GM18873 (cell line): ENCODE measurements at regions not wholly inside any gene's neighbourhood (a gene's known extent, or its start where the extent isn't known, plus 50 kb on each side); places are given as distances from the start of the nearest gene placed in this dataset.
"Not testable (repeated sequence)": the region's sequence is repeated elsewhere in the genome, so short reads cannot be mapped to it uniquely, and the experiment has no call there.

Source experiments
- ATAC-seq: cut with Tn5 transposase; IDR thresholded peaks from one replicate; pipeline ENCODE4 v1.9.1; 2021; ENCODE audit warnings: mild to moderate bottlenecking, moderate library complexity, moderate number of reproducible peaks; ENCODE audit not compliant: unreplicated experiment, low FRiP score

DNA sequence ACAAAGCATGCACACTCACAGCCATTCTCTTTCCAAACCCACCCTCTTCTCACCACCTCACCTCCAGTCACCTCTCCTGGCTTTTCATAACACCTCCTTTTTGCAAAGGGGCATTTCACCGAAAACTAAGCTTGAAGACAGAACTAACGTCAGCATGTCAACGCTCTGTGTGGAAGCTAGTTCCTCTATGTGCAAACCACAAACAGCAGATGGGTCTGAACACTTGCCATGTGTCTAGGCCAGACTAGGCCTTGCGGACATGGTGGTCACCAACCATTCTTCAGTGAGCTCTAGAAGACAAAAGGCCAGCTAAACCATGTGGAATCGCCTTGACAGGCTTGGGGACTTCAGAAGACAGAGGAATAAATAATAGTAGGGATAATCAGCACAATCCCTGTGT is 148.5 kb downstream of the TXNL1 start:
- no peak for ATAC-seq

DNA sequence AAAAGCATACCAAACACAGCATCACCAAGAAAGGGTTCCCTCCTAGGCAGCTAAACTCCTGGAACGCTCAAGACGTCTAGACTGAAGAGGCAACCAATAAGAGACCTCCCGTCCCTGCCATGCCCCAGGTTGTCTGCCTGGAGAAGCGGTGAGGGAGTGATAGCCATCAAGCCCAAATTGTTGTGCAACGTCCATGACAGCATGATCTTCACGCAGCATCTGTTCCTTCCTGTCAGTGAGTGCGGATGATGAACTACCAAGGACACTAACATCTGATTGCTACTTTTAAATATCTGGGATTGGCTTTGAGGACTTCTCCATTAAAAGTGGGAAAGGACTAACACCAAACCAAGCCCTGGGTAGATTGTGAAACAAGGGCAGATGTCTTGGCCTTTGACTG is 149.7 kb downstream of the TXNL1 start:
- no peak for ATAC-seq

DNA sequence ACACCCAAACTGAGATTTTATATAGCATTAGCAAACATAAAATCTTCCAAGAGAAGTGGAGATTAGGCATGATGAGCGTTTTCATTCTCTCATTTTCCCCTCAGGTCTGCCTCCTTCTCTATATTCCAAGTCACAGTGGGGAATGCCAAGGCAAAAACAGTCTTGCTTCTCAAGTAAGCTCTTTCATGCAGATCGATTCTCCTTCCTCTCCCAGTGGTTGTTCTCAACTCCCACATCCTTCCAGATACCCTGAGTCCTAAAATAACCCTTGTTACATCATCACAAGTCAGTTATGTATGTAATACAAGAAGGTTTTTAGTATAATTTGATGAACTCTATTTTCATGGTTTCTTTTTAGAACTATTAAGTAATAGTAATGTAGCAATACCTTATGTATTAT is 150.6 kb downstream of the TXNL1 start:
- ATAC-seq, result no peak

DNA sequence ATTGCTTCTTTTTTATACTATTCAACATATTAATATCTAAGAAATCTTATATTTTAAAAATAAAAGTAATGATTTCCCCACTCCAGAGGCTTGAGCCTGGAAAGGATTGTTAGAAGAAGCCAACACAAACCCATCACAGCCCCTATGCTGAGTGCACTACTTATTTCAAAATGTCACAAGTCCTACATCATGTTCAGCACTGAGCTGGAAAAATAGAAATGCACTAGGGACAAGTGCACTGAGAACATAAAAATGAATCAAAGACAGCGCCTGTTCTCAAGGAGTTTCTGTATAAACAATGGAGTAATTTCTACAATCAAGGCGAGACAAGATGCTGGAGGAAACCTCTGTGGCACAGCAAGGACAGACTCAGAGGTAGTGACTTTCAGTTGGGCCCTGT is 155.0 kb downstream of the TXNL1 start:
- ATAC-seq, result no peak

DNA sequence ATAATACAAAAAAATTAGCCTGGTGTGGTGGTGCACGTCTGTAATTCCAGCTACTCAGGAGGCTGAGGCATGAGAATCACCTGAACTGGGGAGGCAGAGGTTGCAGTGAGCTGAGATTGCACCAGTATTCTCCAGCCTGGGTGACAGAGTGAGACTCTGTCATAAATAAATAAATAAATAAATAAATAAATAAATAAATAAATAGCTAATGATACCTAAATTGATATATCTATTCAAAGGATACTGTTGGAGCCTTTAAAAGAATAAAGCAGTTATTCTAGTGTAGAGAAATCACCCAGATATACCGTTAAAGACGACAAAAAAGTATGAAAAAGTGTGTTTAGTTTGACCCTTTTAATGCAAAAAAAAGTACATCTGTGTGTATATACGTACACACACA is 155.6 kb downstream of the TXNL1 start:
- not testable (repeated sequence) for ATAC-seq

DNA sequence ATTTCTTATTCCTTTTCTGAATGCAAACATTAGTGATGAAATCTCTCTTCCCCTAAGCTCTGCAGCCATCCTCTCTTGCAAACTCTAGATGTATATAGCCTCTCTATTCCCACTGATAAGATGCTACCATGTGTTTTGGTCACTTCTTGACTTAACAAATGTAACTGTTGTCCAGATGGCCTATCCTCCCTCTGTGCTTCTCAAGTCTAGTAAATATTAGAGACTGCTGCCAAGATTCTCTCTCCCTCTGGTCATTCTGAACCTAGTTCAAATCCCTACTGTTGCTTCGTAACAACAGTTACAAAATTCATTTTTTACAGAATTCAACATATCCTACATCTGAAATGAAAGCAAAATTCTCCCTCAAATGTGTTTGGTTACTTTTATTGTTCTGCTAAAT is 156.6 kb downstream of the TXNL1 start:
- ATAC-seq, result no peak

DNA sequence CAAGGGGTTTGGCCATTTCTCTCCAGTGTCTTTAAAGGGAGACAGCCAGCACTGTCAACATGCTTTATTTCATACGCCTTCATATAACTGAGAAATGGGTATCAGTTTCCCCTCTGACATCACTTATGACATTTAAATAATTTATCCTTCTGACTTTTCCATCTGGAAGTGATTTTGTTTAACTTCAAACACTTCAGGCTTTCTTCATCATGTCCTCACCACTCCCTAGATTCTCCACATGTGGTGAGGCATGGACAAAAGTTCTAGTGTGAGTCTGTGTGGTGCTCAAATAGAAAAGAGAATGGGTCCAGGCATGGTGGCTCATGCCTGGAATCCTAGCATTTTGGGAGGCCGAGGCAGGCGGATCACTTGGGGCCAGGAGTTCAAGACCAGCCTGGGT is 158.6 kb downstream of the TXNL1 start:
- ATAC-seq, result no peak

DNA sequence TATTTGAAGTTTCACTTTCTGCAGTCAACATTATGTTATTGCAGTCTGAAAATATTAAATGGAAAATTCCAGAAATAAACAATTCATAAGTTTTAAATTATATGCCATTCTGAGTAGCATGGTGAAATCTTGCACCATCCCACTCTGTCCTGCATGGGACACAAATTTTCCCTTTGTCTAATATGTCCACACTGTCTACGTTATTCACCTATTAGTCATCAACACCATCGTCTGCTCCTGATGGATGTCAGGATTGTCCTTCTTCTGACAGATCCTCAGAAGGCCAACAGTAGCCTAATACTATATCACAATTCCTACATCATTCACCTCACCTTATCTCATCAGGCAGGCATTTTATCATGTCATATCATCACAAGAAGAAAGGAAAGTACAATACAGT is 163.1 kb downstream of the TXNL1 start:
- no peak for ATAC-seq

DNA sequence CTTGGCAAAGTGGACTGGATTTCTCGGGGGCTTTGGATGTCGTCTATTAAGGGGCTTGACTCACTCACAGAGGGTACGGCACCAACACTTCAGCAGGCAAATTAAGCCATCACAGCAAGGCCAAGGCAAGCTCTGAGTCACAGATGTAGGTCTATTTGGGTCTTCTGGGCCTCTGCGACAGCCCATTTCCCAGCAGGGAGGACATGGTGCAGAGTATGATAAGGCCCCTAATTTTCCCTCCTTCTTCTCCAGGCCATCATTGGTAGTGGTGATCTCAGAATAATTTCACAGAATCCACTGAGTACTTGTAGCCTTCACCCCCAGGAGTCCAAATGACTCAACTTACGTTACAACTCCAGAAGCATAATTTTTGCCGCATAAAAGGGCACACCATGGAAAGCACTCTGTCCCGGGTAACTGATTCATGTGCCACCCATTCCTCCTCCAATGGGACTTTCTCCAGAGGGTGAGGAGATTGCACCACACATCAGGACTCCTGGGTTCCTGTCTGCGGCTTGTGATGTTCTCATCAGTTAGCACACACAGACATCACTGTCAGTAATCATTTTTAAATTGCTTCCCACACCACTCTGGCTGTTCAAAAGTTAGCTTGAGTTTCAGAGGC is 164.9 kb downstream of the TXNL1 start:
- ATAC-seq, result no peak

DNA sequence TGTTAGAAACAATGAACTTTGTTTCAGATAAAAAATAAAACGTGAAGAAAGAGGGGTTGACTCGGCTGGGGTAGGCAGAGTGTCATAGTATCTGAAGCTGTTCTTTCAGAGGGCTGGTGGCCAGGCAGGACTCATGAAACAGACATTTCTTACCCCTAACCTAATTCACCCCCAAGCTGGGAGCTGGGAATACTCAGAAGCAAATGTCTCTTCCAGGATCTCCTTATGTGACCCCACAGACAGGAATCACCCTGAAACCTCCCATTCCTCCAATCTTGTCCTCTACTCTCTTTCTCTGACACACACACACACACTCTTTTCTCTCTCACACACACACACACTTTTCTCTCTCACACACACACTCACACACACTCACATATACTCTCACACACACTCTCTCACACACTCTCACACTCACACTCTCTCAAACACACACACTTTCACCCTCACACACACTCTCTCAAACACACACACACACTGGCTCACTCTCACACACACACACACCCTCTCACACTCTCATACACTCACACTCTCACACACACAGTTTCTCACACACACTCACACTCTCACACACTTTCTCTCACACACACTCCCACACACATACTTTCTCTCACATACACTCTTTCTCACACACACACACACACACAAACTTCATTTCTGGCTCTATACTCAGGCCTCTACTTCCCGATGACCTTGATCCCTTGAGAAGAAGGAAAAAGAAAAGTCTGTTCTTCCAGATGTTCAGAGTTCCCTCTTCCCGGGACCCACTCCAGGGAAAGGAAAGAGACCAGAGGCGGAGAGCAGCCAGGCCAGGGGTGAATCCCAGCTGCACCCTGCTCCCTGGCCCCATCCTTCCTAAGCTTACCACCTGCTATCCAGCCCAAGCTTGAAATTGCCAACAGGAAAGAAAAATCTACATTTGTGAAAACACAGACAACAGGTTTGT is 167.7 kb downstream of the TXNL1 start:
- ATAC-seq, result no peak

DNA sequence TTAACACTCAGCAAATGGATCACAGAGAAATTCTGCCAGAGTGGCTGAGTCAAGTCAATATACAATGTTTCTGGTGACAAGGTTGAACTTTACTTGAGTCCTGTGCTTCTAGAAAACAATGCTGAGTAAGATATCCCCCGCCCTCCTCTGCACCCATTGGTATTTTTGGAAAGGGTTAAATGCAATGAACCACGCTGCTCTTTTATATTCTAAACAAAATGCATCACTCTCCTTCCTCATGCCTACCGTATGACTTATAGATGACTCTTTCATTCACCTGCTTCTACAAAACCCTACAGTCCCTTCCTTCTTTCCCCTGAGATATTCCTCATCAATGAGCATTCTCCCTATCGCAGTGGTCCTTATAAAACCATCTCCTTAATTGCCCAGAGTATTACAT is 168.8 kb downstream of the TXNL1 start:
- no peak for ATAC-seq

DNA sequence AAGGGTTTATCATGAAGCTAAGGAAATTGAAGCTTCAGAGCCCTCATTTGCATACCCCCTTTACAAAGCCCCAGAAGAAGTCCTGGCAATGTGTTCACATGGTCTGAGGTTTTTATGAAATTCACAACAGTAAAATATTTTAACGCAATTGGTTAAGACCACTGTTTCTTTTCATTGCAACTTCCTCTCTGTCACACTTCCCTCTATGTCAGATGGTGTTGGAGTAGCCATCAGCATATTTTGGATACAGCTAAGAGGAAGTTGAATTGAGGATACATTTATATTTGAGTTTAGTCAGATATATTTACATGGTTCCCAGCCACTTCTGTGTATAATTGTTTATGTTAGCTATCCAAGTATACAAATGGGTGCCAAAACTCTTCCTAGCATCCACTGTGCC is 170.0 kb downstream of the TXNL1 start:
- no peak for ATAC-seq

DNA sequence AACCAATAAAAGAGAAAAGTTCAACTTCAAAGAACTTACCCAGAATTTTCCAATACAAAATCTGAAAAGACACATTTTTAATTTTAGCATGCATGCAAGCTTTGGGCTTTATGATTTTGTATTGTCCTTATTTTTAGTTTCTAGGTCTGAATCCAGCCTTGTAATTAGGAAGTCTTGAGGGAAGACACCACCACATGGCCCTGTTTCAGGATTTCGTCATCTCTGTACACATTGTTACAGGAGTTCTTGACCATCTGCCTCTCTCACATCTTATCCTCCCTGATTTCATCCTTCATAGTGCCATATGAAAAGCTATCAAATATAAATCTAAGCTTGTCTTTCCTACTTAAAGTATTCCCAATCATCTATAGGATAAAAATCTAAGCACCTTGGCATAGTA is 176.1 kb downstream of the TXNL1 start:
- ATAC-seq, result no peak

DNA sequence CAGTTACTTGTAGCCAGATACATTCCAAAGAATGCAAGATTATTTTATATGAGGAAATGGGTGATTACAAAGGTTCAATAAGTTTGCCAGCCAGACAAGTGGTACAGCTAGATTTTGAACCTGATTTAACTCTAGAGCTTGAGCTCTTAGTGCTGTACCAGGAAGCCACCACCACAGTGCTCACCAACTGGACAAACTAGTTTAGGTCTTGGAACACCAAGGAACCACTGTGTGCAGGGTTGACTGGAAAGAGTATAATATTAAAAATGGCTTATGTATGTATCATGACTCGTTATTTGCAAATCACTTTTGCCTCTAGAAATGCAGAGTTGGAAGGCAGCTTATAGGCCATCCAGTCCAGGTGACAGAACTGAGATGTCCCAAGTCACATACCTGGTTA is 177.2 kb downstream of the TXNL1 start:
- ATAC-seq, result no peak

DNA sequence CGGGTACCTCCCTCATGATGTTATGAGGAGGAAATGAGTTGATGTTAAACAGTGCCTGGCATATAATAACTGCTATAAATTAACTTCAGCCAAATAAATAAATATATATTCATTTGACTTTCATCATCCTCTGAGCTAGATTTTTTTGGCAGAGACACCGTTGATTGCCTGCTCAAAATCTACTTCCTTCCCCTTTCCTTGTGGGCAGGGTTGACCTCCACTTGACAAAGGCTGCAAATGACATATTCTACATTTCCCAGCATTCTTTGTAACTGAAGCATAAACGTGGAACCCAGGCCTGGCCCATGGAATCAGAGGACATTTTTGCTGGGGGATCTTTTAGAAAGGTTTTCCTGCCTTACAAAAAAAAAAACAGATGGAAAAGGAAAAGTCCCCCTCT is 177.8 kb downstream of the TXNL1 start:
- no peak for ATAC-seq

DNA sequence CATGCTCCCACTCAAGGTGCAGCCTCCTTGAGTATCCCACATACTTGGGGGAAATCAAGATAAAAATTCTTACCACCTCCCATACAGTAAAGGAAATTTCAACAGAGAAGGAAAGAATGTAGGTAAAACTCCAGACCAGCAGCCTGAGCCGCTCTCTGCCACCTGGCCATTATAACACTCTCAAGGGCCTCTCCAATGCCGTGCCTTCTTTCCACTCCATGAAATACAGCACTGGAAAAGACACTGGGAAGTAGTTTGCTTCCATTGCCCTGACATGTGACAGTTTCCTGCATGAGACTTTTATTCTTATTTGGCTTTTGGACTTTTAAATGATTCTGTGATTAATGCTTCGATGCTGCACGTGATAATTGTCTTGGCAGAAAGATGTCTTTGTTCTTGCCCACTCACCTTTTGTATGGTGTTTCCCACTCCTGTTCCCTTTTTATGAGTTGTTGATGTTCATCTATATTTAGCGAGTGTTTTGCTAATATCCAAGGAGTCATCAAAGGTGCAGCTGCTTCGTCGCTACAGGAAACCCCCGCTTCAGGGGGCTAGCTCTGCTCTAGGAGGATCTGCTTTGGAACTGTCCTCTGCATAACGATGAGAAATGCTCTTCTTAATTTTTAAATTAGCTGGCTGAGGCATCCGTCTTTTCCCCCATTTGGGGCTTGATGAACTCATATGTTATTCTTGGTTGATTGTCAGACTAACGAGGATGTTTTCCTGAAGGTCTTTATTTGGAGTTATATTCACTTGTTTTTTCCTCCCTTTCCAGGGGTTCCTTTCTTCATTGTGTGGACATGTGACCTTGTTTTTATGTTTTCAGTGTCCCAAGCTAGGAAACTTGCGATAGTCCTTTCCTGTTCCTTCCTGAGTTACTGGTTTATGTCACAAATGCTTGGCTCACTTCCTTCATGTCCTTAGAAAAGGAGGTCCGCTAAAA is 179.4 kb downstream of the TXNL1 start:
- ATAC-seq, result no peak

DNA sequence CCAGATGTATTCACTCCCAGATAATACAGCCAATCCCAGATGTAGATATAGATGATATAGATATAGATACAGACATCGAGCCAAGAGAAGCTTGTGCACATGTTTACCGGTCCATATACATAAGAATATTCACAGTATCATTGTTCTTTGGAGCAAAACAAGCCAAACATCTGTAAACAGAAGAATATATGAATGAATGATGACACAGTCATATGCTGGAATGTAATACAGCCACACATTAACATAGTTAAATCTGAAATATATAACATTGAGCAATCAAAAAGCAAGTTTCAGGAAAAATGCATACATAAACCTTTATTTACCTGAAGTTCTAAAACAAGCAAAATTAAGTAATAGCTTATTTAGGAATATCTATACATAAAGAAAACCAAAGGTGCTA is 182.5 kb downstream of the TXNL1 start:
- no peak for ATAC-seq

DNA sequence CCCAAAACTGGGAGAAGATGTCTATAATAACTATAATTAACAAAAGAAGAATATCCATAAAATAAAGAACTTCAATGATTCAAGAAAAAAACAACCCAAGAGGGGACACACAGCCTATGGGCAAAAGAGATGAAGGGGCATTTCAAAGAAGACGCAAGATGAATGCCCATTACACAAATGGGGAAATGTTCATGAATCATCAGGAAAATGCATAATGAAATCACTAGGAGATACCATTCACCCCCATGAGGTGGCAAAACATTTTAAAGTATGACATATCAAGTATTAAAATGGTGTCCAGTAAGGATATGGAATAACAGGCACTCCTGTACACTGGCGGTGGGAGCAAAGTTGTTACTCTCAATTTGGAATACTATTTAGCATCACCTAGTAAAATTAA is 183.3 kb downstream of the TXNL1 start:
- no peak for ATAC-seq

DNA sequence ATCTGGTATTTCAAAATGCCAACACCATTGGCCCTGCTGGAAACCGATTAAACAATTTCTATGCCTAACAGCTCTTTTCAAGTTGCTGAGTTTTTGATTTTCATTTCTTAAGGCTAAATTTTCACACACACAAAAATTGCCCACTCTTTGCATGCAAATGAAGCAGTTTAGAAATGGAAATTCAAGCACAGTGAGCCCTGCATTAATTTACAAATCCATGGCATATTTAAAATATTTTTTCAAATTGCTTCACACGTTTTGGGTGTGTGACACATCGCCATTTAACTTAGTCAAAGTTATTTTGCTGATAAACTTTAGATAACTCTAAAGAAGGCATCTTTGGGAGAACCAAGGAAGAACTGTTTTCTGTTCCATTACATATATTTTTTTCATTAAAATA is 184.8 kb downstream of the TXNL1 start:
- no peak for ATAC-seq

DNA sequence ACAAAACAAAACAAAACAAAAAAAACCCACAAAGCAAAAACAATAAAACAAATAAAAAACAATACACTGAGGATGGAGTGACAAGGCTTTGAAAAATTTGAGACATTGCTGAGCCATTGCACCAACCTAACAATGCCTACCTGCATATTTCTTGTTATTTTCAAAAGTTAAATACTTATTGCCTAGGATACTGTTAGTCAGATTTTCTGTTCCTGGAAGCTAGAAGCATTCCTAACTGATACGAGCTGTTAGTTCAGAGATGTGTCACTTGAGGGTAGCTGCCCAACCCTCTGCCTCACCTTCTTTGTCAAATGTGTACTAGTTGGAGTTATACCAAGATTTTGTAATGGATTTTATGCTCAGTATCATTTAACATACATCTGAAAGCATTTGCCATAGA is 187.2 kb downstream of the TXNL1 start:
- ATAC-seq, result no peak

DNA sequence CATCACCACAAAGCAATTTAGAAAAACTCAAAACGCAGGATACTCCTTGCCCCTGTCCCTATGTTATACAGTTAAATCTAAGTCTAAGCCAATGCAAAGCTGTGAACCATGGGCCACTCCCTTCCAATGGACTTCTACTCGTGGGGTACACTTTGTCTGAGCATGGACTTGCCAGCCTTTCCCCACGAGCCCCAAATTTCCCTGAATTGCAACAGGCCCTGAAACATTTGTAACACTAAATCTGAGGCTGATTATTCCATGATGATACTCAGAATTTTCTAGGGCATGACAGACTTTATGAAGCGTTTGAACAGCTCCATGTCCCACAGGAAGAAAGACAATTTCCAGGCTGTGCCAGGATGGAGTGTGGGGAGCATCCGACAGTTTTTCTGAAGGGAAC is 189.6 kb downstream of the TXNL1 start:
- no peak for ATAC-seq
